ENCODE measurements at regions not wholly inside any gene's neighbourhood (a gene's known extent, or its start where the extent isn't known, plus 50 kb on each side); places are given as distances from the start of the nearest gene placed in this dataset.

GRCh38 chr13:62502588-62502987 is 1086.9 kb upstream of the PCDH20 start:
- peaks cover 3% of the 10 kb centered on the region; the same call in 1 of the 2 replicates for H3K4me1 Mint-ChIP-seq
- no peaks in the 10 kb centered on the region for H3K9me3 Mint-ChIP-seq
- H3K27ac Mint-ChIP-seq, result no peak overlapping the region
- ChIA-PET CTCF (interaction anchor here (1.7 kb wide), 1 partner anchor 9 kb away, joined by 6 read pairs; no protein-coding TSS in a partner anchor), POLR2A (no interaction called here)
- no peak for DNase-seq (ENCODE audit: low spot score)
- no peaks in the 10 kb centered on the region for H3K36me3 Mint-ChIP-seq
- H3K4me3 Mint-ChIP-seq, result no peak overlapping the region
- no peaks in the 10 kb centered on the region for H3K27me3 Mint-ChIP-seq (ENCODE audit: low read depth)
- ATAC-seq, result no peak
- no peak for TF ChIP-seq ZNF317 (CRISPR knock-in tag; IDR thresholded peaks at IDR 0.05; ENCODE audit: borderline replicate concordance, low read depth)
- TF ChIP-seq JUN (CRISPR knock-in tag; IDR thresholded peaks at IDR 0.05), result no peak
- no peak for TF ChIP-seq SMAD3 (CRISPR knock-in tag; IDR thresholded peaks at IDR 0.05; ENCODE audit: borderline replicate concordance)
- no peak for TF ChIP-seq RELA (CRISPR knock-in tag; IDR thresholded peaks at IDR 0.05; ENCODE audit: borderline replicate concordance)
- TF ChIP-seq FOXK1 (CRISPR knock-in tag; IDR thresholded peaks at IDR 0.05), result no peak
- no peak for TF ChIP-seq GTF2I (CRISPR knock-in tag; conservative IDR thresholded peaks at IDR 0.05)
- no peak for TF ChIP-seq FOXJ3 (CRISPR knock-in tag; IDR thresholded peaks at IDR 0.05; ENCODE audit: borderline replicate concordance)
- no peak for TF ChIP-seq MLX (CRISPR knock-in tag; IDR thresholded peaks at IDR 0.05)
- TF ChIP-seq TEAD4 (CRISPR knock-in tag; IDR thresholded peaks at IDR 0.05), result no peak
- no peak for TF ChIP-seq MXD4 (CRISPR knock-in tag; IDR thresholded peaks at IDR 0.05; ENCODE audit: borderline replicate concordance)
- TF ChIP-seq PRDM15 (CRISPR knock-in tag; IDR thresholded peaks at IDR 0.05), result no peak
- TF ChIP-seq FOXP1 (CRISPR knock-in tag; IDR thresholded peaks at IDR 0.05; ENCODE audit: borderline replicate concordance), result no peak
- no peak for TF ChIP-seq KAT7 (CRISPR knock-in tag; IDR thresholded peaks at IDR 0.05; ENCODE audit: borderline replicate concordance)

- POLR2A ChIA-PET, result no interaction called here
- ATAC-seq (no peak), DNase-seq (ENCODE audit: low spot score) (no peak)
- Mint-ChIP-seq H3K4me3 (no peak overlapping the region), H3K9me3 (no peaks in the 10 kb centered on the region), H3K27ac (no peak overlapping the region), H3K27me3 (ENCODE audit: low read depth) (no peaks in the 10 kb centered on the region), H3K36me3 (no peaks in the 10 kb centered on the region), H3K4me1 (no peaks in the 10 kb centered on the region)
- CTCF ChIA-PET, result no interaction called here
- TF ChIP-seq GTF2I (CRISPR knock-in tag; conservative IDR thresholded peaks at IDR 0.05) (no peak), NFYB (CRISPR knock-in tag; conservative IDR thresholded peaks at IDR 0.05; ENCODE audit: low read depth) (no peak), TCF7 (CRISPR knock-in tag; IDR thresholded peaks at IDR 0.05; ENCODE audit: low read depth) (no peak)
Measured at GRCh38 chr13:62489731-62490130, 1074.1 kb upstream of the PCDH20 start.

GRCh38 chr13:62483774-62484173 is 1068.1 kb upstream of the PCDH20 start:
- Mint-ChIP-seq H3K4me3 (no peak overlapping the region), H3K9me3 (peaks cover 4% of the 10 kb centered on the region; the same call in 1 of the 2 replicates), H3K4me1 (peaks cover 8% of the 10 kb centered on the region), H3K36me3 (no peaks in the 10 kb centered on the region), H3K27me3 (ENCODE audit: low read depth) (no peaks in the 10 kb centered on the region), H3K27ac (no peak overlapping the region)
- TF ChIP-seq ZNF263 (CRISPR knock-in tag; IDR thresholded peaks at IDR 0.05; ENCODE audit: low read depth) (no peak), NFYB (CRISPR knock-in tag; conservative IDR thresholded peaks at IDR 0.05; ENCODE audit: low read depth) (no peak)
- POLR2A ChIA-PET, result no interaction called here
- ATAC-seq (peak; percentile 16; the same call in 1 of the 2 replicates), DNase-seq (ENCODE audit: low spot score) (no peak)
- CTCF ChIA-PET, result no interaction called here

DNA sequence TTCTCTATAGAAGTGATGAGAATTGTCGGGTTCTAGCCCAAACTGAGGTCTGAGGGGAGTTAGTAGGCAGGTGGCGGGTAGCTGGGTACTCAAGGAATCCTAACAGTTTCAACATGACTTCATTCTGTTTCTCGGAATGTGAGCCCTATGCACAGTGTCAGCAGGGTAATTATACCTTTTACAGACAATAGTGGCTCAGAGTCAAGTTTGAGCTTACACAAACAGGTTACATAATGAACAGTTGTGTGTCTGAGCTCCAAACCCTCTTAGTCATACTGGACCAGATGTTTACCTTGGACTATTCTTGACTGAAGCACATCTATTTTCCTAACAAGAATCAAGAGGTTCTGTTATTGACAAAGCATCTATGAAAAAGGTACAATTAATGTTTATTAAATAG is 1066.7 kb upstream of the PCDH20 start:
- Mint-ChIP-seq H3K27me3 (ENCODE audit: low read depth) (no peaks in the 10 kb centered on the region), H3K4me3 (no peak overlapping the region), H3K4me1 (peaks cover 8% of the 10 kb centered on the region), H3K9me3 (peaks cover 4% of the 10 kb centered on the region; the same call in 1 of the 2 replicates), H3K36me3 (no peaks in the 10 kb centered on the region), H3K27ac (no peak overlapping the region)
- ChIA-PET POLR2A (no interaction called here), CTCF (no interaction called here)
- ATAC-seq (no peak), DNase-seq (ENCODE audit: low spot score) (no peak)
- TF ChIP-seq ZSCAN18 (CRISPR knock-in tag; IDR thresholded peaks at IDR 0.05) (no peak), E2F1 (CRISPR knock-in tag; IDR thresholded peaks at IDR 0.05) (no peak), JAZF1 (CRISPR knock-in tag; IDR thresholded peaks at IDR 0.05) (no peak), HMGA2 (CRISPR knock-in tag; IDR thresholded peaks at IDR 0.05) (no peak), NFYB (CRISPR knock-in tag; conservative IDR thresholded peaks at IDR 0.05; ENCODE audit: low read depth) (no peak), NFE2L1 (CRISPR knock-in tag; IDR thresholded peaks at IDR 0.05) (no peak), GRHL2 (CRISPR knock-in tag; IDR thresholded peaks at IDR 0.05; ENCODE audit: insufficient replicate concordance, severe bottlenecking) (no peak)
- TF ChIP-seq, protein P1, sequence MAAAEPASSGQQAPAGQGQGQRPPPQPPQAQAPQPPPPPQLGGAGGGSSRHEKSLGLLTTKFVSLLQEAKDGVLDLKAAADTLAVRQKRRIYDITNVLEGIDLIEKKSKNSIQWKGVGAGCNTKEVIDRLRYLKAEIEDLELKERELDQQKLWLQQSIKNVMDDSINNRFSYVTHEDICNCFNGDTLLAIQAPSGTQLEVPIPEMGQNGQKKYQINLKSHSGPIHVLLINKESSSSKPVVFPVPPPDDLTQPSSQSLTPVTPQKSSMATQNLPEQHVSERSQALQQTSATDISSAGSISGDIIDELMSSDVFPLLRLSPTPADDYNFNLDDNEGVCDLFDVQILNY (CRISPR knock-in tag; IDR thresholded peaks at IDR 0.05), result no peak
